MCF 10A (cell line): ENCODE measurements at regions not wholly inside any gene's neighbourhood (a gene's known extent, or its start where the extent isn't known, plus 50 kb on each side); places are given as distances from the start of the nearest gene placed in this dataset.
"Not testable (repeated sequence)": the region's sequence is repeated elsewhere in the genome, so short reads cannot be mapped to it uniquely, and the experiment has no call there.

Experiments used
- BruUV-seq: library from RNA; stranded (reverse); fragments of 400-500 nt; replicated peaks from 2 replicates; lab custom pipeline; 2021; lab: Mats Ljungman, UMichigan
- CTCF ChIA-PET: fragments of 300-600 bp; sonication (Branson Sonifier 250); formaldehyde crosslinking; extraction: SDS; loops from one replicate; lab custom pipeline; 2021; ENCODE audit warnings: antibody characterized with exemption, inconsistent platforms; lab: Yijun Ruan, JAX
- POLR2A ChIA-PET: fragments of 300-600, 350-650 bp; sonication (Branson Sonifier 250); formaldehyde crosslinking; extraction: SDS; loops from one replicate; lab custom pipeline; 2020; ENCODE audit warnings: antibody characterized with exemption, inconsistent platforms; lab: Yijun Ruan, JAX
- DNase-seq: peaks from one replicate; pipeline ENCODE4 v3.0.0-alpha.2; 2018; ENCODE audit not compliant: unreplicated experiment
- H3K27ac Mint-ChIP-seq: one replicate; pipeline ENCODE4 v1.8.0; 2022; ENCODE audit warnings: mild to moderate bottlenecking, low read depth, mixed read lengths; ENCODE audit not compliant: unreplicated experiment
- H3K27me3 Mint-ChIP-seq: one replicate; pipeline ENCODE4 v1.8.0; 2022; ENCODE audit warnings: mixed read lengths; ENCODE audit not compliant: insufficient read depth, unreplicated experiment
- H3K36me3 Mint-ChIP-seq: one replicate; pipeline ENCODE4 v1.8.0; 2022; ENCODE audit warnings: mild to moderate bottlenecking, moderate library complexity, mixed read lengths; ENCODE audit not compliant: insufficient read depth, unreplicated experiment
- H3K4me1 Mint-ChIP-seq: one replicate; pipeline ENCODE4 v1.8.0; 2022; ENCODE audit warnings: mixed read lengths; ENCODE audit not compliant: insufficient read depth, unreplicated experiment
- H3K4me3 Mint-ChIP-seq: one replicate; pipeline ENCODE4 v1.8.0; 2022; ENCODE audit warnings: mild to moderate bottlenecking, moderate library complexity, mixed read lengths; ENCODE audit not compliant: unreplicated experiment
- H3K9me3 Mint-ChIP-seq: one replicate; pipeline ENCODE4 v1.8.0; 2022; ENCODE audit warnings: mixed read lengths; ENCODE audit not compliant: unreplicated experiment
- intact Hi-C: fragments of 100-400 bp; cut with micrococcal nuclease; formaldehyde crosslinking; loops from 2 replicates; pipeline ENCODE4 v1.14.1; 2022
- TF ChIP-seq, protein P1 (sequence below): fragments of 200-600 bp; IDR thresholded peaks from one replicate; pipeline ENCODE4 v1.8.0; 2022; ENCODE audit warnings: antibody characterized with exemption, mild to moderate bottlenecking; ENCODE audit not compliant: unreplicated experiment

DNA sequence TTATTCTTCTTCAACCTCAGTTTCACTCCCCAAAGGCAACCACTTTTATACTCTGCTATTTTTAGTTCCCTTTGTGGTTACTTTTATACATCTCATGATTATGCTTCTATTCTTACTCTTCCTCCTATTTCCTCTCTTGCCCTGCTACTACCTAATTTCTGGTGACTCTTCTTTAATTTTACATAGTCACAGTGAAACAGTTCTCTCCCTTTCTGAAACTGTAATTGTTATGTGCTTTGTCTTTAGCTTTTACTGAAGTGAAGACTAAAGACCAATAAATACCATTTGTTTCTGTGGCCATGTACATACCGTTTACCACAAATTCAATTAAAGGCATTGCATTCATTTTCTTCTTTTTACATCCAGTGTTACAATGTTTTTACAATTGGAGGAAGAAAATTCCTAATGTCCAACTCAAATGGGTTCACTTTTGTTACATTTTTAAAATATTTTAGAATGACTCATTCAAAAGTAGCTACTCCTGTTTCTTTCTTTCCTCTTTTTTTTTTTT, 410.6 kb downstream of the PSAT1 start:
- Mint-ChIP-seq H3K27me3 (no peaks in the 10 kb centered on the region), H3K4me1 (peaks cover 6% of the 10 kb centered on the region), H3K4me3 (no peak overlapping the region), H3K27ac (peak overlapping the region; percentile 30), H3K9me3 (no peaks in the 10 kb centered on the region), H3K36me3 (no peaks in the 10 kb centered on the region)
- BruUV-seq, result no TSS peak
- ChIA-PET POLR2A (no interaction called here), CTCF (no interaction called here)
- intact Hi-C loops, result no loop called here
- TF ChIP-seq, protein P1, sequence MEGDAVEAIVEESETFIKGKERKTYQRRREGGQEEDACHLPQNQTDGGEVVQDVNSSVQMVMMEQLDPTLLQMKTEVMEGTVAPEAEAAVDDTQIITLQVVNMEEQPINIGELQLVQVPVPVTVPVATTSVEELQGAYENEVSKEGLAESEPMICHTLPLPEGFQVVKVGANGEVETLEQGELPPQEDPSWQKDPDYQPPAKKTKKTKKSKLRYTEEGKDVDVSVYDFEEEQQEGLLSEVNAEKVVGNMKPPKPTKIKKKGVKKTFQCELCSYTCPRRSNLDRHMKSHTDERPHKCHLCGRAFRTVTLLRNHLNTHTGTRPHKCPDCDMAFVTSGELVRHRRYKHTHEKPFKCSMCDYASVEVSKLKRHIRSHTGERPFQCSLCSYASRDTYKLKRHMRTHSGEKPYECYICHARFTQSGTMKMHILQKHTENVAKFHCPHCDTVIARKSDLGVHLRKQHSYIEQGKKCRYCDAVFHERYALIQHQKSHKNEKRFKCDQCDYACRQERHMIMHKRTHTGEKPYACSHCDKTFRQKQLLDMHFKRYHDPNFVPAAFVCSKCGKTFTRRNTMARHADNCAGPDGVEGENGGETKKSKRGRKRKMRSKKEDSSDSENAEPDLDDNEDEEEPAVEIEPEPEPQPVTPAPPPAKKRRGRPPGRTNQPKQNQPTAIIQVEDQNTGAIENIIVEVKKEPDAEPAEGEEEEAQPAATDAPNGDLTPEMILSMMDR, result no peak
- DNase-seq, result no peak

DNA sequence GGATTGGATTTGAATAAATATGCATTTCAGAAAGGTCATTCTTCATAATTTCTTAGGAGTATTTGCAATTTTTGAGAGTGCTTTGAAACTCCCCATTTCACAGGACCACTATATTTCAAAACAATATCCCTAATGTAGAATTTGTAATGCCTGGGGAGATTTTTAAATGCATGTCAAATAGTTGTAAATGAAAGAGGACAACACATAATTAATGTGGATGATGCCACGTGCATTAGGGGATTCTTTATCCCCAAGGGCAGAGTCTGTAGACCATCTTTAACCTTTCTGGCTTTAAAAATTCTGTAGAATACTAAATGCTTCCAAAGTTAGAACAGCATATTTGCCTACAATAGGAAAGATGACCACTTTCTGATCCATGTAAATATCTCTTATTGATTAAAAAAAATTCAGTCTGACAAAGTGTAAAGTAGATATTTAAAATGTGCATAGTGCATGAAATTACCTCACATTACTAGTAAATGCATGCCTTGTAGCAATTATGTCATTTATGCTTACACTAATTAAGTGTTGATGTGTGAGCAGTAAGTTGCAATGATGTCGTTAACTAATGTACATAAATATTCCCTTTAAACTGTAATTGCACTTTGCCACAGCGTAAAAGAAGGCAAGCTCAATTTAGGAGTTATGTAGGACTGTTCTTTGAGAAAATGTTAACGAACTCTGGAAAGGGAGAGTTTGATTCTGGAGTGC, 416.1 kb downstream of the PSAT1 start:
- DNase-seq, result no peak
- Mint-ChIP-seq H3K9me3 (no peaks in the 10 kb centered on the region), H3K4me1 (no peaks in the 10 kb centered on the region), H3K36me3 (no peaks in the 10 kb centered on the region), H3K4me3 (no peak overlapping the region), H3K27me3 (no peaks in the 10 kb centered on the region), H3K27ac (no peak overlapping the region)
- no TSS peak for BruUV-seq
- TF ChIP-seq, protein P1, result no peak
- ChIA-PET CTCF (interaction anchor here (0.9 kb wide), 1 partner anchor 15 kb away, joined by 3 read pairs; no protein-coding TSS in a partner anchor), POLR2A (interaction anchor here (0.5 to 0.6 kb wide), 2 partner anchors 19 to 159 kb away, joined by 3 read pairs; no protein-coding TSS in a partner anchor)
- intact Hi-C loops, result no loop called here

DNA sequence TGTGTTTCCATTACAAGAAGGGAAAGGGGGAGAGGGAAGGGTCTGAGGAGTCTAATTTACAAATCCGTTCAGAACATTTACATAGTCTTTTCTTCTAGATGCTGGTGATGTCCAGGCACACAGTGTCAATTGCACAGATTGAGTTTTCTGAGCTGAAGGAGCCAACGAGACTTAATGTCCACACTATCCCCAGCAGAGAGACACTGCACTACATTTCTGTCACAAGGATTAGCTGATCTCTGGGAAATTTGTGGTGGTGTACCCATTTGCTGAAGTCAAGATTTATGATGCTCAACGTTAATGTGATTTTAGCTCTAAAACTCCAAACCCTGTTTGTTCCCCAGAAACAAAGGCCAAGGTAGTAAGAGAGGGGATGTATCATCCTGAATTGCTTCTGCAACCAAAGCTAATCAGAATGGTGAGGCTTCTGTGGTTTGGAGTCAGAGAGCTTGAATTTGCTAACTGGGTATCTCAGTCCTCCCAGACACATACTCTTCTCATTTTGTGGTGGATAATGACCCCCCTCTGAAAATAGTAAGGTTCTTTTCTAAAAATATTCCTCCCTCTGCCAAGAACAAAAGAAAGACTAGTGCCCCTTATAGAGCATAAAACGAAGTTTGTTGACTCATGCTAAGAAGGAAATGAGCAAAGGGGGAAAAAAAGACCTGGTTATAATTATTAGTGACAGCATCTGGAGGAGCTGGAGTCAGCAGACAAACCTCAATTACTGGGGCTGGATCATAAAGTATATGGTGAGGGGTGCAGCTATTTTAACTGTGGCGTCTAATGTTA, 416.9 kb downstream of the PSAT1 start:
- intact Hi-C loops, result no loop called here
- ChIA-PET POLR2A (interaction anchor here (0.5 to 0.6 kb wide), 2 partner anchors 18 to 158 kb away, joined by 3 read pairs; no protein-coding TSS in a partner anchor), CTCF (interaction anchor here (0.9 kb wide), 1 partner anchor 16 kb away, joined by 3 read pairs; no protein-coding TSS in a partner anchor)
- no peak overlapping the region for H3K27ac Mint-ChIP-seq
- TF ChIP-seq, protein P1, result no peak
- H3K27me3 Mint-ChIP-seq, result no peaks in the 10 kb centered on the region
- H3K9me3 Mint-ChIP-seq, result no peaks in the 10 kb centered on the region
- H3K4me3 Mint-ChIP-seq, result no peak overlapping the region
- no peaks in the 10 kb centered on the region for H3K4me1 Mint-ChIP-seq
- no peaks in the 10 kb centered on the region for H3K36me3 Mint-ChIP-seq
- no TSS peak for BruUV-seq
- no peak for DNase-seq

DNA sequence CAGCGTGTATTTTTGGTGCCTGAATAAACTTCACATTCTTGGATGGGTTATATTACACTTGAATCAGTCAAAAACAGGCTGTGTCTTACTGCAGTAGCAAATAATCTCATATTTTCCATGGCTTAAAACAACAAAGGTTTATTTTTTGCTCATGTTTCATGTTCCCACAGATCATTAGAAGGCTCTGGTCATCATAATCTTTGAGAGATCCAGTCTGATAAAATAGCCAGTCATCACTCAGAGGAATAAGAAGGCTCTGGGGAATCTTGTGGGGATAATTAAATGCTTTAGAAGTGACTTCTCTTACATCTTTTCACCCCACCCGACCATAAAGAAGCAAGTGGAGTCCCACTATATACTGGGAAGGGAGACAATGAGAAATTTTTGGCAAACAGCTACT, 417.7 kb downstream of the PSAT1 start:
- intact Hi-C loops, result no loop called here
- no TSS peak for BruUV-seq
- Mint-ChIP-seq H3K9me3 (no peaks in the 10 kb centered on the region), H3K27me3 (no peaks in the 10 kb centered on the region), H3K4me3 (no peak overlapping the region), H3K4me1 (no peaks in the 10 kb centered on the region), H3K27ac (no peak overlapping the region), H3K36me3 (no peaks in the 10 kb centered on the region)
- TF ChIP-seq, protein P1, result no peak
- ChIA-PET CTCF (no interaction called here), POLR2A (no interaction called here)
- no peak for DNase-seq

DNA sequence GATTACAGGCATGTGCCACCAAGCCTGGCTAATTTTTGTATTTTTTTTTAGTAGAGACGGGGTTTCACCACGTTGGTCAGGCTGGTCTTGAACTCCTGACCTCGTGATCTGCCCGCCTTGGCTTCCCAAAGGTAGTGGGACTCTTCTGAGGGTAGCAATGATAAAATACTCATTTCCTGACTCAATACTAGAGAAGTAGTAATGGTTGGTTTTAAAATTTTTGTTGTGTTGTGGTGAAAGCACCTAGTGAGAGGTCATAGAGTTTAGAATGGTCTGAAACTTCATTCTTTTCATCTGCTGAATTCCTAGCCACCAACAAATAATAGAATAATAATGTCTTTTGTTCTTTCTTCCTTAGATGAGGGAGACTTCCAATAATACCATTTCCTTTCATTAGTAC, 422.1 kb downstream of the PSAT1 start:
- POLR2A ChIA-PET, intact Hi-C loops, H3K27me3 Mint-ChIP-seq, H3K4me1 Mint-ChIP-seq, H3K9me3 Mint-ChIP-seq, H3K27ac Mint-ChIP-seq, H3K36me3 Mint-ChIP-seq, H3K4me3 Mint-ChIP-seq, DNase-seq, CTCF ChIA-PET, BruUV-seq: not testable (repeated sequence)
